GM21367 (cell line): ENCODE measurements at regions not wholly inside any gene's neighbourhood (a gene's known extent, or its start where the extent isn't known, plus 50 kb on each side); places are given as distances from the start of the nearest gene placed in this dataset.
"Not testable (repeated sequence)": the region's sequence is repeated elsewhere in the genome, so short reads cannot be mapped to it uniquely, and the experiment has no call there.

Source experiments
- ATAC-seq: cut with Tn5 transposase; IDR thresholded peaks from one replicate; pipeline ENCODE4 v1.9.1; 2021; ENCODE audit not compliant: unreplicated experiment

- ATAC-seq: no peak
Observed at GRCh38 chr11:36775756-36776155, 177.7 kb upstream of the RAG2 start.

DNA sequence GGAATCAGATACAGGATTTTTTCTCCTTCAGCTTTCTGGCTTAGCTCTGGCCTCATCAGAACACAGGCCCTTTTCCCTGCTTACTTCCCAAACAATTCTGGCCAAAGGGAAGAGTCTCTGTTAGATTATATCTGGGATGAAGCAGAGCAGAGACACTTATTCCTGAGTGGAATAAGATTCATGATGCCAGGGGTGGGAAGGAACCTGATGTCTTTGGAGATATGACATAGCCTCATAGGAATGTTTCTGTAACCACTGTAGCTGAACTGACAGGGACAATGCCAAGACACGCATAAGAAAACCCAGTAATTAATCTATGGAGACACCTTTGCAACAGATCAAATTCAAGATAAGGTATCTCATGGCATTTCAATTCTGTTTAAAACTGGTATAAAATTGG is 177.1 kb upstream of the RAG2 start:
- ATAC-seq: no peak

- ATAC-seq: no peak
Observed at GRCh38 chr11:36774603-36775002, 176.6 kb upstream of the RAG2 start.

DNA sequence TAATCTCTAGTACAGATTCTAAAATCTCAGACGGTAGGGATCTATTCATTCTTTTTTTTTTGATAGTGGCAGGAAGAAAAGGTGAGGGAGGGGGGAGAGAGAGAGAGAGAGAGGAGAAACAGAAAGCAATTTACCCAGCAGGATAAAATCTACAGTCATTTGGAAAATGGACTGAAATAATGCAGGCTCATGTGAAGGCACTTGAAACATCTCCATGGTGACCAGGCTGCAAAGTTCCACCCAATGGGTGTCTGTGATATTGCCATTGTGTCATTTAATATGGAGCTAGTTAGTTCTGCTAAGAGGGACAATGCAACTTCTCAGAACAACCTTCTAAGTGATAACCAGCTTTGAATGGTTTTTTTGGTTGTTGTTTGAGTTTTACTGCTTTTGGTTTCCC is 165.2 kb upstream of the RAG2 start:
- peak; percentile 52 for ATAC-seq

GRCh38 chr11:36757075-36757474 is 159.0 kb upstream of the RAG2 start:
- no peak for ATAC-seq

- no peak for ATAC-seq
Observed at GRCh38 chr11:36753960-36754359, 155.9 kb upstream of the RAG2 start.

DNA sequence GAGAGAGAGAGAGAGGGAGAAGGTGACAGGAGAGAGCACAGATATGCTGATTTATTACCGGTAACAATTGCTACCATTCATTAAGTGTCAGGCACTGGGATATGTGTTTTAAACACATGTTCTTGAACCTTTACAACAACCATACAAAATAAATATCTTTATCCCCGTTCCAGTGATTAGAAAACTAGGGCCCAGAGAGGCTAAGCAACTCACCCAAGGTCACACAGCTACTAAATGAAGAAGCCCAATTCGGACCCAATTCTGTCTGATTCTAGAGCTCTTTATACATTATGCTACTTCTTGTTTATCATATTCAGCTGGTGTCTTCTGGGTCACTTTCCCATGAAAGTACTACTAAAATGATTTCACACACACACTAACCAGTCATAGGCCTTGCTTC is 154.0 kb upstream of the RAG2 start:
- ATAC-seq: no peak

- no peak for ATAC-seq
Observed at GRCh38 chr11:36751335-36751781, 153.3 kb upstream of the RAG2 start.

DNA sequence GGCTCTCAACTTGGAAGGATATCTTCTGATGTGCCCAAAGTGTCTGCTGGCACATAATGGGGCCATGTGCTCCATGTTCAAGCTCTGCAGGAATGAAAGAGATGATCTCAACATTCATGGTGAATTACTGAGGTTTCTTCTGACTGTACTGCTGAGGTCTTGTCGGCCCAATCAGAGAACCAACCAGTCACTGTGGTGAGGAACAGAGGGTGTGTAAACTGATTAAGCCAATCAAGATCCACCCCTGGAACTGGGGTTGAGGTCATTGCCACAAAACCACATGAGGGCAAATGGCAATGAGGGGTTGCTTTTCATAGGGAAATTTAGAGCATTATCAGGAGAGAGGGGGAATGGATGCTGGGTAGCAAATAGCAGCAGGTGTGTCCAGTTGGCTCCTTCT is 152.3 kb upstream of the RAG2 start:
- no peak for ATAC-seq

DNA sequence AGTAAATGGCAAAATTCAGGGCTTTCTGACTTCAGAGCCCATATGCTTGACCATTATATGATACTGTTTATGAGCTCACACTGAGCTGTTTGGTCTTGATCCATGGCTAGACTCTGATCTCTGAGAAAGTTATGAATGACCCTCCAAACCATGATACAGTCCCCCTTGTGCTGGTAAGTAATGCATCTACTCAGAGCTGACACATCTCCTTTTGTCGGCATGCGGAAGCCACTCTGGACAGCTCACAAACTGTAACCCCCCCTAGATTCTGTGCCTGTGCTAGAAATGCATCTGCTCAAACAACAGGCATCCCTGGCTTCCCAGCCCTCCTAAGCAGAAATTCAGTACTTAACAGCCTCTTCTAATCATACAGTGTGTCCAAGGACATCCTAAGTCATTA is 150.8 kb upstream of the RAG2 start:
- no peak for ATAC-seq

GRCh38 chr11:36746886-36747710 is 149.1 kb upstream of the RAG2 start:
- ATAC-seq: peak; percentile 91

DNA sequence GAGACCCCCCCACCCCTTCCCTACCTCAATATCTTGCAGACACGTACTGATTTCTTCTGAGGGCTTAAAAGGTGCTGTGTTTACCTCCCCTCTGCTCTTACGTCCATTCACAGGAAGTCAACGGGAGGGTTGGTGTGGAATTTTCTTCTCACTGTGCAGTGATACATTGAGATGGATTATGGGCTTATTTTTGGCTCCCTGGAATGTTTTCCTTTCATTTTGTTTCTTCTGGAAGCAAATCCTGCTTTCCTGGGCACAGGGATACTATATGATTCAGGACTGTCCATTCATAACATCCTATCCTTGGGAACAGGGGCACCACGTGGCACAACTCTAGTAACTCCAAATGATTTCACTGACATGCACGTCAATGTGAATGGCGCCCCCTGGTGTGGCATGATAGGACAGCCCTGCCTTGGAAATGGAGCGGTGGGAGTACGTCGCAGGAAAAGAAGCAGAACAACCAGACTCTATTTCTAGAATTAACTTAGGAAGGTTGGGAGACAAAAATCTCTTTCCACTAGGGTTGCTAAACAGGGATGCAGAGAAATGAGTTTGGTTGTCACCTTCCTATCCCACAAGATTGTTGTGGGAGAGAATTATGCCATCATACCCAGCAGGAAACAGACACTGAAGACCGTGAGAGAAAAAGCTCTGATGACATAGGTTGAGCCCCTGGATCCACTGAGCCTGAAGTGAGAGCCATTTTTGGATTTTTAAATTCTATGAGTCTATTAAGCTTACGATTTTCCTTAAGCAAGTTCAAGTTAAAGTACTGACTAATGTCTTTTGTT is 146.5 kb upstream of the RAG2 start:
- ATAC-seq: peak; percentile 34

DNA sequence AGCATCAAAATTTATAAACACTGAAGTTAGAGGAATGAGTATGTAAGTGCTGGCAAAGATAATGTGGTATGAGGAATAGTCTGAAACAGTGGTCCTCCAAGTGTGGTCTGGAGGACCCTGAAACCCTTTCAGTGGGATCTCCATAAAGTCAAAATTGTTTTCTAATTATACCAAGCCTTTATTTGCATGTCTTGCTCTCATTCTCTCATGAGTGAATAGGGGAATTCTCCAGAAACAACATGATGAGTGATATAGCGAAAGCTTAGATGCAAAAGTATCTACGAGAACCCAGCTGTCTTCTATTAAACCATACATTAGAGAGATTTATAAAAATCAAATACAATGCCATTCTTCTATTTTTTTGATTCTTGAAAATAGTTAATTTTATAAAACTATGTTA is 145.0 kb upstream of the RAG2 start:
- peak; percentile 49 for ATAC-seq

GRCh38 chr11:36741515-36741914 is 143.5 kb upstream of the RAG2 start:
- ATAC-seq: no peak

- no peak for ATAC-seq
Observed at GRCh38 chr11:36738292-36738861, 140.3 kb upstream of the RAG2 start.

- ATAC-seq: no peak
Observed at GRCh38 chr11:36736103-36736502, 138.1 kb upstream of the RAG2 start.

DNA sequence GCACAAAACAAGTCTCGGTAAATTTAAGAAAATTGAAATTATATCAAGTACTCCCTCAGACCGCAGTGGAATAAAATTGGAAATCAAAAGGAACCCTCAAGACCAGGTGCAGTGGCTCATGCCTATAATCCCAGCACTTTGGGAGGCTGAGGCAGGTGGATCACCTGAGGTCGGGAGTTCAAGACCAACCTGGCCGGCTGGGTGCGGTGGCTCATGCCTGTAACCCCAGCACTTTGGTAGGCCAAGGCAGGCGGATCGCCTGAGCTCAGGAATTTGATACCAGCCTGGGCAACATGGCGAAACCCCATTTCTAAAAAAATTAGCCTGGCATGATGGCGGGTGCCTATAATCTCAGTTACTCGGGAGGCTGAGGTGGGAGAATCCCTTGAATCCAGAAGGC is 135.7 kb upstream of the RAG2 start:
- ATAC-seq: not testable (repeated sequence)

GRCh38 chr11:36730761-36731160 is 132.7 kb upstream of the RAG2 start:
- no peak for ATAC-seq

DNA sequence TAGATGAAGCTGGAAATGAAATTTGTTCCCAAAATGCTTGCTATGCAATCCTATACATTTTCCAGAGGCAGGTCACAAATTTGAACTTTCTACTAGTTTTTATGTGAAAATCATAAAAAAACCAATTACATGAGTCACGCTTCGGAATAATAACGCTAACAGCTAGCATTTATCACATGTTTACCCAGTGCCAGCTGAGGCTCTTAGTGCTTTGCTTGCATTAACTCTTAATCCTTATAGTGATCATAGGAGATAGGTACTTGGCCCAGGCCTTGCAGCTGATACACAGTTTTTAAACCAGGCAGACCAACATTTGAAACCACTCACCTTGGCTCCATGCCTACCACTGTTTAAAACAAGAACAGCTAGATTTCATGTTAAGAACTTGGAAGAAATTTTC is 131.8 kb upstream of the RAG2 start:
- no peak for ATAC-seq

GRCh38 chr11:36726420-36726819 is 128.4 kb upstream of the RAG2 start:
- ATAC-seq: no peak

- peak; percentile 78 for ATAC-seq
Observed at GRCh38 chr11:36724742-36725385, 126.8 kb upstream of the RAG2 start.
